Large intestine (tissue), 3 donors: ENCODE measurements at regions not wholly inside any gene's neighbourhood (a gene's known extent, or its start where the extent isn't known, plus 50 kb on each side); places are given as distances from the start of the nearest gene placed in this dataset.

Experiments
- DNase-seq, 2 donors: peaks; one replicate each; pipeline versions ENCODE4 v3.0.0 to v3.0.0-alpha.2; 2013
- H3K27ac ChIP-seq: one replicate; pipeline ENCODE4 v1.5.1; 2013; ENCODE audit warnings: low read length
- H3K27me3 ChIP-seq: 2 replicates; pipeline ENCODE4 v1.6.1; 2013; ENCODE audit warnings: low read length; ENCODE audit not compliant: control insufficient read depth, insufficient read depth
- H3K36me3 ChIP-seq: 2 replicates; pipeline ENCODE4 v1.6.1; 2013; ENCODE audit warnings: low read length; ENCODE audit not compliant: control insufficient read depth, insufficient read depth
- H3K4me1 ChIP-seq: one replicate; pipeline ENCODE4 v1.6.1; 2013; ENCODE audit warnings: low read length; ENCODE audit not compliant: control insufficient read depth, insufficient read depth
- H3K4me3 ChIP-seq: one replicate; pipeline ENCODE4 v1.5.1; 2013; ENCODE audit warnings: low read length
- H3K9me3 ChIP-seq: one replicate; pipeline ENCODE4 v1.6.1; 2013; ENCODE audit warnings: mild to moderate bottlenecking, low read depth, low read length, moderate library complexity; ENCODE audit not compliant: control insufficient read depth
- WGBS: methylation state at CpG from one replicate; pipeline ENCODE4 v1.1.5; 2013; ENCODE audit warnings: low lambda C conversion rate; ENCODE audit not compliant: insufficient coverage; 5-methylcytosine and 5-hydroxymethylcytosine counted together

DNA sequence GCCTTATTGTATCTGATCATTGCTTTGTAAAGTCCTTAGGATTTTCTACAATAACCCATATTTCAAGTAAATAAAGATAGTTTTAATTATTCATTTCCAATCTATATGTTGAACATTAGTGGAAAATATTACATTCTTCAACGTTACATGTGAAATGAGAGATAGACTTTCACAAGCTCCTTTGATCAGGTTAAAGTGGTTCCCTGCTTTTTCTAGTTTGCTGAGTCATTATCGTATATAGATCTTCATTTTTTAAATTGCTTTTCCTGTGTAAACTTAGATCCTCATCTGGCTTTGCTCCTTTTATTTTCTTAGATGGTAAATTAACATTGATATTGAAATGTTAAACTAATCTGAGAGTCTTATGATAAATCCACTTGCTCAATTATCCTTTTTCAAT, 599.0 kb downstream of the TRAM1L1 start:
- WGBS = 60% methylated on average over 1 of the region's 2 CpGs
- no peak for DNase-seq

DNA sequence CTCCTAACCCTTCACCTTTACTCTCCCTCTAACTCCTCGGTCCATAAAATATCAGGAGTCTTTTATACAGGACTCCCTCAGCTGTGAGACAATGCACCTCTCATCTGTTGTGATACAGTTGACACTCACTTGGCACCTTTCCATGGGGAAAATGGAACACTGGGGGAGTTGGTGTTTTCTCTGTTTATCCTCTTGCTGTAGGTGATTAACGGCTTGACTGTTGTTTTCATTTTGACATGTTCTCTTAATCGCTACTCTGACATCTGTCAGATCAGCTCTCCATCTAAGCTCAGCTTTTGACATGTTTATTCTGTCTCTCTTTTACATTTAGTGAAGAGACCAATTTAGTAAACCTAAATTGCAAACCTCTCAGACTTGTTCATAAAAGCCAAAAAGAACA, 604.8 kb downstream of the TRAM1L1 start:
- Histone ChIP-seq H3K9me3 (peaks cover 6% of the 10 kb centered on the region), H3K27me3 (no peaks in the 10 kb centered on the region), H3K27ac (no peak overlapping the region), H3K4me1 (no peaks in the 10 kb centered on the region), H3K4me3 (no peak overlapping the region), H3K36me3 (no peaks in the 10 kb centered on the region)
- WGBS = 92% methylated on average over 2 of the region's 3 CpGs
- DNase-seq = no peak

More for the DNA sequence above, 599.0 kb downstream of the TRAM1L1 start:
- Histone ChIP-seq H3K4me1 (no peaks in the 10 kb centered on the region), H3K9me3 (no peaks in the 10 kb centered on the region), H3K27me3 (no peaks in the 10 kb centered on the region), H3K36me3 (no peaks in the 10 kb centered on the region), H3K27ac (no peak overlapping the region), H3K4me3 (no peak overlapping the region)

DNA sequence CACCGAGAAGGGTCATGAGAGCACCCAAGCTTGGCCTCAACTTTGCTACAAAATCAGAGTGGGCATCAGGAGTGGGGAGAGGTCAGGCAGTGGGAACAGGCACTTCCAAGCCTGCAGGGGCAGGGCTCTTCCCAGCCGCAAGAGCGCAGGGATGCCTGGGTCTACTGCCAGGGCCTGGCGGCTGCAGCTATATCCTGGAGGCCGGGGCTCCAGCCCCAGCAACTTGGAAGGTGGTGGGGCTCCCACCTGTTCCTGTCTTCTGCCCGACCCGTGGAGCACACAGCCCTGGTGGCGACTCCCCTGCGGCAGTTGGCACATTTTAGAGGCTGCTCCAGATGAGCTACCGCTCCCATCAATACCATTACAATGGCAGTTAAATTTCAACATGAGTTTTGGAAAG, 607.0 kb downstream of the TRAM1L1 start:
- Histone ChIP-seq H3K27ac (no peak overlapping the region), H3K36me3 (no peaks in the 10 kb centered on the region), H3K27me3 (no peaks in the 10 kb centered on the region), H3K4me1 (no peaks in the 10 kb centered on the region), H3K4me3 (no peak overlapping the region), H3K9me3 (peaks cover 6% of the 10 kb centered on the region)
- no peak for DNase-seq
- no CpG with 5 or more reads among the region's 10 CpGs for WGBS

DNA sequence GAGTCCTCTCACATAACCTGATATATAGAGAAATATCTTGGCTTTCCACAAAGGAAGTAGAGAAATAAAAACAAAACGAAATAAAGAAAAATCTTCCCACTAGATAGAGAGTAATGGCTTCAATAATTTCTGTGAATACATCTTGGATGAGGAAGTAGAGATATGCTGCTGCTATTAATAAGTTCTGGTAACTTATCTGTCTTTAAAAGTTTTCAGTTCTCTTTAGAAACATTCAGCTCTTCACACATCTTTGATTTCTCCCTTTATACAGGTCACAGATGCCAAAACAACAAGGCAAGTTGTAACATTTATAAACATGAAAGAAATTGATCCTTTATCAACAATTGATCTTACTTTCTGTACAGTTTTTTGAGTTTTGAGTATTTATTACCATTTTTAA, 615.8 kb downstream of the TRAM1L1 start:
- Histone ChIP-seq H3K9me3 (no peaks in the 10 kb centered on the region), H3K4me3 (no peak overlapping the region), H3K27me3 (no peaks in the 10 kb centered on the region), H3K27ac (no peak overlapping the region), H3K4me1 (no peaks in the 10 kb centered on the region), H3K36me3 (no peaks in the 10 kb centered on the region)
- WGBS = no CpG with 5 or more reads among the region's 1 CpG
- no peak for DNase-seq

DNA sequence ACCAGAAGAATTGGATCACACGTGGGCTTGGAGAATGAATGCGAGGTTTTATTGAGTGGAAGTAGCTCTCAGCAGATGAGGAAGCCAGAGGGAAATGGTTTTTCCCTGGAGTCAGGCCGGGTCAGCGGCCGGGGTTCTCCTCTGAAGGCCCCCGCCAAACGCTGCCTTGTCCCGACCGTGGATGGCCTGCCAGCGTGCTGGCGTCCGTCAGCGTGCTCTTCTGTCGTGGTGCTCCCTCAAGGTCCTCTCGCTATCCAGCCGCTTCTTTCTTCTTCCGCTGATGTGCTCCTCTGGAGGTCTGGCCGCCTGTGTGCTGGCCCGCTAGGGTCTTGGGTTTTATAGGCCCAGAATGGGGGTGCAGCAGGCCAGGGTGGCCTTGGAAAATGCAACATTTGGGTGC, 632.2 kb downstream of the TRAM1L1 start:
- no CpG with 5 or more reads among the region's 19 CpGs for WGBS
- Histone ChIP-seq H3K4me3 (no peak overlapping the region), H3K4me1 (no peaks in the 10 kb centered on the region), H3K36me3 (no peaks in the 10 kb centered on the region), H3K27ac (no peak overlapping the region), H3K27me3 (no peaks in the 10 kb centered on the region), H3K9me3 (no peaks in the 10 kb centered on the region)
- no peak for DNase-seq

DNA sequence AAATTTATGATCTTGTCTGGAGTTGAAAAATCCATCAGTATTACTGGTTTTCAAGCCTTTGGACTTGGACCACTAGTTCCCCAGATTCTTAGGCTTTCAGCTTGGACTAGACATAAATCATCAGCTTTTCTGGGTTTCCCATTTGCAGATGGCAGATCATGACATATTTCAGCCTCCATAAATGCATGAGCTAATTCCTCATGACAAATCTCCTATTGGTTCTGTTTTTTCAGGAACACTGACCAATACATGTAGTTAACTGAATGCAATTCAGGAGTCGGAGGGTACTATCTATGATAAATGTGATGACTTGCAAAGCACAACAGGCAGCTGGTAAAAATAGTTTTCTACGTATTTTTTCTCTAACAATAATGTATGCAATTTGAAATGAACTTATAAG, 635.6 kb downstream of the TRAM1L1 start:
- no peak for DNase-seq
- 90% methylated on average over 1 of the region's 2 CpGs for WGBS

DNA sequence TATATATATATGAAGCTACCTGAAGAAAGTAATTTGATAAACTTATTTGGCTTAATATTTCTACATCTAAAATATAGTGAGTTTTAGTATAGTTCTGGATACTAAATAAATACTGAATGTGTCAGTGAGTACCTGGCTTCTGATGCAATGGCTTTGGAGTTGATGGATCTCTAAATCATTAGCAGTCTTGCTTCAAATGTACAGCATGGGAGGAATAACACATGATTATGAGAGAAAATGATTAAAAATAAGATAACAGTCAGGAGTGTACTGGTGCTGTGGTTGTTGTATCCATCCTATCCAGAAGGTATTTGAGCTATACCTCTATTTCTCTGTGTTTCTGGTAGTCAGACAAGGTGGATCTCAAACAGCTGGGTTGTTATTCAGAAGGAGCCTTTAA, 641.3 kb downstream of the TRAM1L1 start:
- Histone ChIP-seq H3K36me3 (no peaks in the 10 kb centered on the region), H3K27me3 (no peaks in the 10 kb centered on the region), H3K9me3 (no peaks in the 10 kb centered on the region), H3K27ac (no peak overlapping the region), H3K4me1 (no peaks in the 10 kb centered on the region), H3K4me3 (no peak overlapping the region)
- no peak for DNase-seq

More for the DNA sequence above, 635.6 kb downstream of the TRAM1L1 start:
- no peaks in the 10 kb centered on the region for H3K27me3 ChIP-seq
- no peaks in the 10 kb centered on the region for H3K4me1 ChIP-seq
- H3K4me3 ChIP-seq = no peak overlapping the region
- no peaks in the 10 kb centered on the region for H3K36me3 ChIP-seq
- no peak overlapping the region for H3K27ac ChIP-seq
- H3K9me3 ChIP-seq = no peaks in the 10 kb centered on the region

DNA sequence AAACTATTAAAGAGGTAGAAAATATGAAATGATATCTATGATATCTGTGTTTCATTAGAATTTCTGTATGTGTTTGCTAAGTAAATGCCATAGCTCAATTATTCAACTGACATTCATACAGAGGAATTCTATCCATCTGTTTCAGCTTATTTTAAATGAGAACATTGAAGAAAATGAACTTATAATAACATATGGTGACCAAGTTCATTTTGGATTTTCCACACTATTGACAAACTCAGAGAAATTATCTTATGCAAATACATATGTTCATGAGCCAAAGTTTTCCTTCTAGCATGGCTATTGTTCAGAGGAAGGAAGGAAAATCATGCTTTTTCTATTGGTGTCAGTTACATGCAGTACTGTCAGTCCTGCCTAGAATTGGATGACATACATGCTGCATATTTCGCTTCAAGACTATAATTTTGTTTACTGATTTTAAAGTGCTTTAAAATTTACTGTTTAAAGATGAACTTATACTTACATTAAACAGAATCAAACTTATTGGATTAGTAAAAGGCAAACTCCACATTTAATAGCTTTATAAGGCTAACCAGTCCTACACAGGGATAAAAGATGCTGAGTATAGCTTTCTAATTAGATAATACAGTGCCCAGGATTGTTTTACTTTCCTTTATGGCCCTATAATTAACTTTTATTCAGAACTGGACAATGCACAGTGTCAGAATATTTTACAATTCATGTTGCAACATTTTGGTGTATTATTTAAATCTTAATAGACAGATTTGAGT, 646.2 kb downstream of the TRAM1L1 start:
- Histone ChIP-seq H3K36me3 (no peaks in the 10 kb centered on the region), H3K27me3 (no peaks in the 10 kb centered on the region), H3K4me1 (no peaks in the 10 kb centered on the region), H3K4me3 (no peak overlapping the region), H3K9me3 (no peaks in the 10 kb centered on the region), H3K27ac (no peak overlapping the region)
- no peak for DNase-seq
- WGBS = no CpG with 5 or more reads among the region's 1 CpG

DNA sequence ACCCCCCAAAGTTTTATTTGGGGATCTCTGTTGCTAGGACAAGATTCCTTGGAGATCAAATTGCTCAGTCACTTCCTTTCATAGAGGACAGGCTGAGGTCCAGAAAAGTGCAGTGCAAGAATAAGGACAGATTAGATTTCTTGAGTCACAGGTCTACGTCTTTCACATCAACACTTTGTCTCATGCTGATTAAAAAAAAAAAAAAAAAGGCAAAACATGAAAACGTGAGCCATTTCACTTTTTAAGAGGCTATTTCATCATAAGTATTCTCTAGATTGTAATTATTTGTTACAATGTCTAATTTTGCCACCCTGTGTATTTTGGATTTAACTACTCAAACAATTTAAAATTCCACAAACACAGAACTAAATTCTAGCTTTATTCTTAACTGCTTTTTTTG, 647.0 kb downstream of the TRAM1L1 start:
- no peaks in the 10 kb centered on the region for H3K27me3 ChIP-seq
- no peak for DNase-seq
- H3K4me3 ChIP-seq = no peak overlapping the region
- no peaks in the 10 kb centered on the region for H3K36me3 ChIP-seq
- no peaks in the 10 kb centered on the region for H3K4me1 ChIP-seq
- no peak overlapping the region for H3K27ac ChIP-seq
- H3K9me3 ChIP-seq = no peaks in the 10 kb centered on the region
- 36% methylated on average over 2 of the region's 2 CpGs for WGBS

DNA sequence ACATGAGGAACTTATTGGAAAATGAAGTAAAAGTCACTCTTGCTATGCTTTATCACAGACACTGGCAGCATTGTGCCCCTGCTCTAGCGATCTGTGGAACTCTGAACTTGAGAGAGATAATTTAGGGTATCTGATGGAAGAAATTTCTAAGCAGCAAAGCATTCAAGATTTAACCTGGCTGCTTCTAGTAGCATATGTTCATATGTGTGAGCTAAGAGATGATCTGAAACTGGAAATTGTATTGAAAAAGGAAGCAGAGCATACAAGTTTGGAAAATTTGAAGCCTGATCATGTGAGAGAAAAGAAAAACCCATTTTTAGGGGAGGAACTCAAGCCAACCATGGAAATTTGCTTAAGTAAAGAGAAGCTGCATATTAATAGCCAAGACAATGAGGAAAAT, 657.7 kb downstream of the TRAM1L1 start:
- H3K36me3 ChIP-seq = no peaks in the 10 kb centered on the region
- no CpG with 5 or more reads among the region's 1 CpG for WGBS
- H3K4me3 ChIP-seq = no peak overlapping the region
- no peaks in the 10 kb centered on the region for H3K4me1 ChIP-seq
- DNase-seq = no peak
- no peaks in the 10 kb centered on the region for H3K27me3 ChIP-seq
- no peaks in the 10 kb centered on the region for H3K9me3 ChIP-seq
- H3K27ac ChIP-seq = no peak overlapping the region

DNA sequence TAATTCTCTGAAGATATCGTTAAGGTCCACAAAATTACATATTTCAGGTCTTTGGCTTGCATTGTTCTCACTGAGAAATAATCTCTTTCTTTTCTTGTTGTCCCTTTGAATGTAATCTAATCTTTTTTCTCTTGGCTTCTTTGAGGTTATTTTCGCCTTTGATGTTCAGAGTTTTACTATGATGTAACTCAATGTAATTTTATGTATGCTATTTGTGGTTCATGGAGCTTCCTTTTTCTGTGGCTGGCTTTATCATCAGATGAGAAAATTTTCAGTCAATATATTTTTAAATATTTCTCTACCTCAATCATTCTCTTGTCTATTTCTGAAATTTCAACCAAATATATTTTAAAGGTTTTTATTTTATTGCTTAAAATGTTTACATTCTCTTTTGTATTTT, 672.2 kb downstream of the TRAM1L1 start:
- Histone ChIP-seq H3K4me1 (no peaks in the 10 kb centered on the region), H3K9me3 (no peaks in the 10 kb centered on the region), H3K36me3 (no peaks in the 10 kb centered on the region), H3K27ac (no peak overlapping the region), H3K27me3 (no peaks in the 10 kb centered on the region), H3K4me3 (no peak overlapping the region)
- DNase-seq = no peak
- 93% methylated on average over 2 of the region's 2 CpGs for WGBS
